Keratinocyte (primary cell): ENCODE measurements at regions not wholly inside any gene's neighbourhood (a gene's known extent, or its start where the extent isn't known, plus 50 kb on each side); places are given as distances from the start of the nearest gene placed in this dataset.

Source experiments
- DNase-seq: peaks from one replicate; pipeline ENCODE4 v3.0.0-alpha.2; 2011; ENCODE audit warnings: low read depth, missing footprints, low spot score
- FAIRE-seq: peaks from 2 replicates; lab custom pipeline; 2011; peaks lifted over from hg19 to GRCh38; lab: Jason Lieb, UNC
- H2AFZ ChIP-seq: 2 replicates; pipeline ENCODE4 v1.6.0; 2012; ENCODE audit warnings: low read length, control low read depth, inconsistent platforms; ENCODE audit not compliant: control insufficient read depth
- H3K27ac ChIP-seq: 2 replicates; pipeline ENCODE4 v1.5.1; 2011; ENCODE audit warnings: low read length; ENCODE audit not compliant: control insufficient read depth, insufficient read depth
- H3K27me3 ChIP-seq: 3 replicates; pipeline ENCODE4 v1.6.0; 2011; ENCODE audit warnings: low read length; ENCODE audit not compliant: control insufficient read depth, insufficient read depth; ENCODE audit errors: extremely low read depth
- H3K36me3 ChIP-seq, 2 experiments: 2 replicates in 1 of 2; 3 replicates in 1 of 2; pipeline ENCODE4 v1.5.1; 2011; ENCODE audit warnings: low read length in 2 of 2, mild to moderate bottlenecking in 1 of 2; ENCODE audit not compliant: control insufficient read depth in 2 of 2, insufficient read depth in 2 of 2; ENCODE audit errors: extremely low read depth in 1 of 2
- H3K4me1 ChIP-seq: 3 replicates; pipeline ENCODE4 v1.5.1; 2011; ENCODE audit warnings: low read length; ENCODE audit not compliant: control insufficient read depth, insufficient read depth; ENCODE audit errors: extremely low read depth
- H3K4me2 ChIP-seq: 3 replicates; pipeline ENCODE4 v1.6.0; 2011; ENCODE audit warnings: low read depth, low read length; ENCODE audit not compliant: control insufficient read depth, insufficient read depth; ENCODE audit errors: extremely low read depth
- H3K4me3 ChIP-seq, 3 experiments: fragments of 200-600 bp in 1 of 3; sonication (generic) in 1 of 3; 2 replicates in 2 of 3; 3 replicates in 1 of 3; pipeline ENCODE4 v1.5.1; 2011 to 2016; ENCODE audit warnings: low read length in 3 of 3, mild to moderate bottlenecking in 3 of 3, control low read depth in 2 of 3, inconsistent platforms in 1 of 3, low read depth in 1 of 3, mixed read lengths in 1 of 3, mixed run types in 1 of 3, moderate library complexity in 1 of 3; ENCODE audit not compliant: control insufficient read depth in 2 of 3, insufficient read depth in 2 of 3; ENCODE audit errors: extremely low read depth in 1 of 3
- H3K79me2 ChIP-seq: 2 replicates; pipeline ENCODE4 v1.6.0; 2012; ENCODE audit warnings: low read length; ENCODE audit not compliant: control insufficient read depth, insufficient read depth
- H3K9ac ChIP-seq: 3 replicates; pipeline ENCODE4 v1.6.0; 2011; ENCODE audit warnings: low read length; ENCODE audit not compliant: control insufficient read depth, insufficient read depth; ENCODE audit errors: extremely low read depth
- H3K9me1 ChIP-seq: 3 replicates; pipeline ENCODE4 v1.6.0; 2011; ENCODE audit warnings: low read length; ENCODE audit not compliant: control insufficient read depth, insufficient read depth; ENCODE audit errors: extremely low read depth
- H3K9me3 ChIP-seq: 2 replicates; pipeline ENCODE4 v1.5.1; 2012; ENCODE audit warnings: low read depth, low read length; ENCODE audit not compliant: control insufficient read depth
- H4K20me1 ChIP-seq: 3 replicates; pipeline ENCODE4 v1.6.0; 2011; ENCODE audit warnings: low read length; ENCODE audit not compliant: control insufficient read depth, insufficient read depth; ENCODE audit errors: extremely low read depth
- EZH2 ChIP-seq: IDR thresholded peaks from one replicate; pipeline ENCODE4 v1.6.1; 2012; ENCODE audit warnings: inconsistent platforms, mild to moderate bottlenecking, low read length, moderate library complexity
- dilution Hi-C: fragments of 300-500 bp; cut with MboI; formaldehyde crosslinking; loops from one replicate; pipeline ENCODE4 v1.7.0; 2020; ENCODE audit warnings: low sequenced_read_pairs; ENCODE audit not compliant: extremely low pct_ligation_motif_present
- TF ChIP-seq, protein P1 (sequence below), 3 experiments: IDR thresholded peaks in 1 of 3; conservative IDR thresholded peaks in 1 of 3; optimal IDR thresholded peaks in 1 of 3; 2 replicates in 2 of 3; 3 replicates in 1 of 3; pipeline versions ENCODE3 to v1.5.1; 2011; ENCODE audit warnings: low read length in 3 of 3, mild to moderate bottlenecking in 3 of 3, moderate library complexity in 2 of 3, control low read depth in 1 of 3, inconsistent platforms in 1 of 3; ENCODE audit not compliant: insufficient read depth in 2 of 3; ENCODE audit errors: extremely low read depth in 1 of 3

DNA sequence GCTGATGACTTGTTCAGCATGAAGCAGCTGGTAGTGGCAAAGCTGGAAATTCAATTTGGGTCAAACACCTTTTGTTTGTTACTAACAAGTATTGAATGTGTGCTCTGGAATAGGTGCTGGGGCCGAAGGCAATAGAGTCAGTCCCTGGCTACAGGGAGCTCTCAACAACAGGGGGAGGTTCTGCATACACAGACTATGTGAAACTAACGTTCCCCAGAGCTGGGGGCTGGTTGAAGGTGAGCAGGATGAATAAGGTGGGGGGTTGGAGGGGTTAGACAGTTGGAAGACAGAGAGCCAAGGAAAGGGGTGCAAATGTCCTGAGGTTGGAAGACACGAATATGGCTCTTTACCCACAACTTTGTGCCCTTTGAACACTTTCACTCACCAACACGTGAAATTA is 84.1 kb upstream of the PLPP4 start:
- H3K4me1 ChIP-seq = no peaks in the 10 kb centered on the region
- no peak overlapping the region for H3K4me3 ChIP-seq
- H3K27me3 ChIP-seq = peaks cover 6% of the 10 kb centered on the region
- H4K20me1 ChIP-seq = no peaks in the 10 kb centered on the region
- DNase-seq (no peak), FAIRE-seq (no peak)
- no peaks in the 10 kb centered on the region for H3K79me2 ChIP-seq
- H3K27ac ChIP-seq = no peak overlapping the region
- dilution Hi-C loops = no loop called here
- no peaks in the 10 kb centered on the region for H3K36me3 ChIP-seq
- H3K9ac ChIP-seq = no peak overlapping the region
- H3K9me1 ChIP-seq = no peaks in the 10 kb centered on the region
- H3K9me3 ChIP-seq = no peaks in the 10 kb centered on the region
- no peak overlapping the region for H2AFZ ChIP-seq
- H3K4me2 ChIP-seq = no peak overlapping the region
- TF ChIP-seq EZH2 = no peak
- TF ChIP-seq, protein P1, sequence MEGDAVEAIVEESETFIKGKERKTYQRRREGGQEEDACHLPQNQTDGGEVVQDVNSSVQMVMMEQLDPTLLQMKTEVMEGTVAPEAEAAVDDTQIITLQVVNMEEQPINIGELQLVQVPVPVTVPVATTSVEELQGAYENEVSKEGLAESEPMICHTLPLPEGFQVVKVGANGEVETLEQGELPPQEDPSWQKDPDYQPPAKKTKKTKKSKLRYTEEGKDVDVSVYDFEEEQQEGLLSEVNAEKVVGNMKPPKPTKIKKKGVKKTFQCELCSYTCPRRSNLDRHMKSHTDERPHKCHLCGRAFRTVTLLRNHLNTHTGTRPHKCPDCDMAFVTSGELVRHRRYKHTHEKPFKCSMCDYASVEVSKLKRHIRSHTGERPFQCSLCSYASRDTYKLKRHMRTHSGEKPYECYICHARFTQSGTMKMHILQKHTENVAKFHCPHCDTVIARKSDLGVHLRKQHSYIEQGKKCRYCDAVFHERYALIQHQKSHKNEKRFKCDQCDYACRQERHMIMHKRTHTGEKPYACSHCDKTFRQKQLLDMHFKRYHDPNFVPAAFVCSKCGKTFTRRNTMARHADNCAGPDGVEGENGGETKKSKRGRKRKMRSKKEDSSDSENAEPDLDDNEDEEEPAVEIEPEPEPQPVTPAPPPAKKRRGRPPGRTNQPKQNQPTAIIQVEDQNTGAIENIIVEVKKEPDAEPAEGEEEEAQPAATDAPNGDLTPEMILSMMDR (optimal IDR thresholded peaks at IDR 0.05 in 1 of 3, IDR thresholded peaks at IDR 0.05 in 1 of 3, conservative IDR thresholded peaks at IDR 0.05 in 1 of 3; ENCODE audit: extremely low read depth in 1 of 3, insufficient read depth in 2 of 3, low read length in 3 of 3) = no peak

DNA sequence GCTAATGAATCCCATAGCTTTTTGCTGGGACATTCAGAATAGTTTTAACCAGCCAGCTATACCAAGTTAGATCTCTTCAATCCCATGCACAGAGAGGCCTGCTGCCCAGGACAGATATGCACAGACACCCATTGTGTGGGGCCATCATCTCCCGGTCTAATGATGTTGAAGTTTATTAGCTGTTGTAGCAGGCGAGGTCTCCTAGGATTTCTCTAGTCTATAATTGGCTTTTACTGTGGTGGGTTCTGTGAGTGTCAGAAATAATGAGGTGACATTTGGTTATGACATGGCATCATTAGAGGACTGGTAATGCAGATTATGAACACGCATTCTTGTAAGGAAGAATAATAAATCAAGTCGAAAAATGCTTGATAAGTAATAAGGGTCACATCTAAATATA is 81.4 kb upstream of the PLPP4 start:
- dilution Hi-C loops = no loop called here

More for the DNA sequence above, 81.4 kb upstream of the PLPP4 start:
- no peak overlapping the region for H2AFZ ChIP-seq
- no peaks in the 10 kb centered on the region for H4K20me1 ChIP-seq
- FAIRE-seq (no peak), DNase-seq (no peak)
- H3K4me1 ChIP-seq = no peaks in the 10 kb centered on the region
- H3K4me3 ChIP-seq = no peak overlapping the region
- no peak overlapping the region for H3K9ac ChIP-seq
- TF ChIP-seq EZH2 = no peak
- TF ChIP-seq, protein P1 (optimal IDR thresholded peaks at IDR 0.05 in 1 of 3, IDR thresholded peaks at IDR 0.05 in 1 of 3, conservative IDR thresholded peaks at IDR 0.05 in 1 of 3; ENCODE audit: extremely low read depth in 1 of 3, insufficient read depth in 2 of 3, low read length in 3 of 3) = no peak
- H3K36me3 ChIP-seq = no peaks in the 10 kb centered on the region
- H3K9me1 ChIP-seq = no peaks in the 10 kb centered on the region
- H3K9me3 ChIP-seq = no peaks in the 10 kb centered on the region
- peaks cover 5% of the 10 kb centered on the region for H3K27me3 ChIP-seq
- no peak overlapping the region for H3K27ac ChIP-seq
- H3K4me2 ChIP-seq = no peak overlapping the region
- no peaks in the 10 kb centered on the region for H3K79me2 ChIP-seq
